ENCODE measurements at regions not wholly inside any gene's neighbourhood (a gene's known extent, or its start where the extent isn't known, plus 50 kb on each side); places are given as distances from the start of the nearest gene placed in this dataset.

GRCh38 chr16:51392521-51393187, 241.6 kb upstream of the SALL1 start:
- no peaks in the 10 kb centered on the region; the same call in 1 of the 2 replicates for H3K36me3 ChIP-seq (ENCODE audit: insufficient read depth)
- Mint-ChIP-seq H3K27me3 (ENCODE audit: insufficient read depth, low read depth, poor library complexity) (peaks cover 11% of the 10 kb centered on the region), H3K4me3 (peak overlapping the region; percentile 39), H3K36me3 (ENCODE audit: low read depth) (peaks cover 19% of the 10 kb centered on the region), H3K4me1 (peaks cover 41% of the 10 kb centered on the region), H3K9me3 (peaks cover 26% of the 10 kb centered on the region), H3K27ac (peak overlapping the region; percentile 78)
- no peaks in the 10 kb centered on the region for H3K79me2 ChIP-seq (replicated peaks; ENCODE audit: insufficient read depth)
- DNase-seq (ENCODE audit: low spot score) (peak; percentile 52), ATAC-seq (peak; percentile 18)
- no peak overlapping the region for H2AFZ ChIP-seq
- peaks cover 33% of the 10 kb centered on the region for H3K4me1 ChIP-seq (ENCODE audit: insufficient read depth)
- H4K20me1 ChIP-seq (replicated peaks; ENCODE audit: insufficient read depth): no peaks in the 10 kb centered on the region
- no peak for TF ChIP-seq POLR2AphosphoS5 (IDR thresholded peaks at IDR 0.05; ENCODE audit: low read depth)
- TF ChIP-seq STAT1 (IDR thresholded peaks at IDR 0.05; ENCODE audit: unreplicated experiment): no peak
- no peak for TF ChIP-seq ETS1 (IDR thresholded peaks at IDR 0.05)
- no peak for TF ChIP-seq EZH2 (IDR thresholded peaks at IDR 0.05; ENCODE audit: low read depth, unreplicated experiment)
- TF ChIP-seq CREB1 (CRISPR knock-in tag; IDR thresholded peaks at IDR 0.05; ENCODE audit: low read depth): no peak
- no peak for TF ChIP-seq EZH2phosphoT487 (IDR thresholded peaks at IDR 0.05; ENCODE audit: unreplicated experiment)
- no peak for TF ChIP-seq JUNB (IDR thresholded peaks at IDR 0.05; ENCODE audit: unreplicated experiment)
- TF ChIP-seq NANOG (IDR thresholded peaks at IDR 0.05; ENCODE audit: borderline replicate concordance): no peak
- no peak for TF ChIP-seq CTCF (conservative IDR thresholded peaks at IDR 0.05; ENCODE audit: low read depth in 2 of 2)
- no peak for TF ChIP-seq ZNF331 (CRISPR knock-in tag; IDR thresholded peaks at IDR 0.05; ENCODE audit: low read depth)
- TF ChIP-seq REST (IDR thresholded peaks at IDR 0.05; ENCODE audit: unreplicated experiment): no peak
- no peak for TF ChIP-seq ZNF114 (CRISPR knock-in tag; IDR thresholded peaks at IDR 0.05)
- TF ChIP-seq ZNF462 (CRISPR knock-in tag; IDR thresholded peaks at IDR 0.05): no peak
- H3K27ac ChIP-seq (ENCODE audit: low read depth): peak overlapping the region; percentile 96
- H3F3A ChIP-seq (replicated peaks; ENCODE audit: low read depth): 0 out of 2 replicates have a peak, but pooled peaks cover 11% of the 10 kb centered on the region
- peak overlapping the region; percentile 37; the same call in 1 of the 2 replicates for H3K4me3 ChIP-seq
- 0 out of 2 replicates have a peak, but pooled peaks cover 3% of the 10 kb centered on the region for H3K9me2 ChIP-seq (ENCODE audit: insufficient read depth)
- H3K4me2 ChIP-seq: peak overlapping the region; percentile 61
- no peaks in the 10 kb centered on the region for H3K27me3 ChIP-seq (ENCODE audit: insufficient read depth)
